Daoy (cell line): ENCODE measurements at regions not wholly inside any gene's neighbourhood (a gene's known extent, or its start where the extent isn't known, plus 50 kb on each side); places are given as distances from the start of the nearest gene placed in this dataset.

Source experiments
- DNase-seq: peaks from one replicate; pipeline ENCODE4 v3.0.0-alpha.2; 2015; ENCODE audit warnings: low read depth

GRCh38 chr20:23231561-23232218, 118.9 kb upstream of the NXT1 start:
- DNase-seq: peak; percentile 49

DNA sequence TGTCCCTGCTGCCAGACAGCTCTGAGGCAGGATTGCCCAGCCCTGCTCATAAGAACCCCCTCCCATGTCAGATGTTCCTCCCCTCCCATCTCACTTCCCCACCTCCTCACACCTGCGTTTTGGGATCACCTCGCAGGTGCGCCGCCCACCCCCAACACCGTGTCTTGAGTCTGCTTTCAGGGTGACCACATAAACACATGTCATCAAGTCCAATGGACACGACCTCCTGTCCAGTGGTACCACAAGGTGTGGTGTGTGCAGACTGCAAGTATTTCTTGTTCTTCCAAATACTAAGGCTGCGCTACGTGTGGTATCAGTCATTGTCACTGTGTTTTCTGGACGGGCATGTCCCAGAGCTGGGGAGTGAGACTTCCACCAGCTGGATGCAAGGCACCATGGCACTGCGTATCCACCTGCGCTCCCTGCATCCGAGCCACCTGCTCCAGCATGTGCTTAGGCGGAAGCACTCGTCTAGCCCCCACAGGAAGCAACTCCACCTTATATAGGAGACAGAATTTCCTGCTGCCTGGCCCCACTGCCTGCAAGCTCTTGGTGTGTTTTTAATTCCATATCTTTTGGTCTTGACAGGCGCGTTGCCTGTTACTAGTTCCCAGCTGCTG, 119.7 kb upstream of the NXT1 start:
- no peak for DNase-seq

DNA sequence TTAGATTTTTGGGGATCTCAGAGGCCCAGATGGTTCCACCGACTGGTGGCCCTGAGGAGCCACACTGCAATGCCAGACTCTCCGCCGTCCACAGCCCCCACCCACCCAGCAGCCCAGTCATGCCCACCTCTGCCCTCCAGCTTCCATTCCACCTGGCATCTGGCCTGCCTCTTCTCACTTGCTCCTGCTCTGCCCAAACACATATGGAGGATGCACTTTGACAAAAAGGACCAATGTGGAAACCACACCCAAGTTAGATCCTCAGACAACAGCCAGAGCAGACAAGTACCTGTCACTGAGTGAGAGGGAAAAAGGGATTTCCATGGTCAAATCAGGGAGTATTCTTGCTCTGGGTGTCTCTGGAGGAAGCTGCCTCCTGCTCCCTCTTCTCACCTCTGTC, 120.6 kb upstream of the NXT1 start:
- DNase-seq: no peak

GRCh38 chr20:23228912-23229311, 121.7 kb upstream of the NXT1 start:
- peak; percentile 75 for DNase-seq

- no peak for DNase-seq
These were observed 122.6 kb upstream of the NXT1 start for GRCh38 chr20:23227976-23228375.

DNA sequence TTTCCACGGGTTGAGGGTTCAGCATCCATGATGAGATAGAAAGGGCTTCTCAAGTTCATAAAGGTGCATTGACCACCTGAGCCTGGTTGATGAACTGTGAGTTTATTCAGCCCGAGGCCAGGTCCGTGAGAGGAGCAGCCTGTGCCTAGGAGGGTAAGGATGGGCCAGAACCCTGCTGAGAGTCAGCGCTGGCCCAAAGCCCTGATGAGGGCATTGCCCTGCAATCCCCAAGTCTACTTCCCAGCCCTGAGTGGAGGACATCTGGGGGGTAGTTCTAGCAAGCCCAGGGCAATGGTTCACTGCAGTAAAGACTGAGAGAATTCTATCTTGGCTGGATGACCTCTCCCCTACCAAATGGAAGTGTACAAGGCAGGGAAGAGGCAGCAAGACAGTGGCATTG, 123.3 kb upstream of the NXT1 start:
- no peak for DNase-seq

- DNase-seq: no peak
These were observed 123.9 kb upstream of the NXT1 start for GRCh38 chr20:23226612-23227265.

- DNase-seq: peak; percentile 40
These were observed 125.1 kb upstream of the NXT1 start for GRCh38 chr20:23225407-23226060.

DNA sequence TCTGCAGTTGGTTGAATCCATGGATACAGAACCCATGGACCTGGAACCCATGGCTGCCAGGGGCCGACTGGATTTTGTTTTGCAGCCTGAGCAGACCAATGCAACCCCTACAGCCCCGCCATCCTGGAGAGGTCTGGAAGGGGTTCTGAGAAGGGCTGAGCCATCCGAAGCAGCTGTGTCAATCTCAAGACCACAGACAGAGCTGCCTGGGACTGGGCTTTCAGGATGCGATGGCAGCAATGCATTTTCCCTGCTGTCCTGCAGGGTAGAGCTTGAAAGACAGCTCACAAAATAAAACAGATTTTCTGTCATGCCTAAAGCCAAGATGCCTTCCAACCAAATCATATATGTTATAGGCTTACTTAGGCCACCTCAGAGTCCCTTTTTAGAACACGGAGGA, 125.8 kb upstream of the NXT1 start:
- no peak for DNase-seq

DNA sequence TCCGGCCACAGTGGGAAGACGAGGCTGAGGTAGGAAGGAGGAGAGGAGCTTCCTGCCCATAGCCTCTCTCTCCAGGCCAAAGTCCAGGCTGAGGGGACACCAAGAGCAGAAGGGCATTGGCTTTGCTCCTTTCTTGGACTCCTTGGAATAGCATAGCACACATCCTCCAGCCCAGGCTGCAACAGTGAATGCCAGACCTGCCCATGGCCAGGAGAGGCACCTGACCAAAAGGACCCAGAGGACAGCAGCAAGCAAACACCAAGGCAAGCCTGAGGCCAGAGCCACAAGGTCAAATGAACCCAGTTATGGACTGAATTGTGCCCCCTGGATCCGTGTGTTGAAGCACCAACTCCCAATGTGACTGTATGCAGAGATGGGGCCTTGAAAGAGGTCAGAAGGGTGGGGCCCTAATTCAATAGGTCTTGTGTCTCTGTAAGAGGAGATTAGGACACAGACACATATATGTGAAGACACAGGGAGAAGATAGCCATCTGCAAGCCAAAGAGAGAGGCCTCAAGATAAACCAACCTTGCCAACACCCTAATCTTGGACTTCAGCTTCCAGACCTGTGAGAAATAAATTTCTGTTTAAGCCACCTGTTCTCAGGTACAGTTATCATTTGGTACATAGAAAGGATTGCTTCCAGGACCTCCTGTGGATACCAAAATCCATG, 126.5 kb upstream of the NXT1 start:
- no peak for DNase-seq

DNA sequence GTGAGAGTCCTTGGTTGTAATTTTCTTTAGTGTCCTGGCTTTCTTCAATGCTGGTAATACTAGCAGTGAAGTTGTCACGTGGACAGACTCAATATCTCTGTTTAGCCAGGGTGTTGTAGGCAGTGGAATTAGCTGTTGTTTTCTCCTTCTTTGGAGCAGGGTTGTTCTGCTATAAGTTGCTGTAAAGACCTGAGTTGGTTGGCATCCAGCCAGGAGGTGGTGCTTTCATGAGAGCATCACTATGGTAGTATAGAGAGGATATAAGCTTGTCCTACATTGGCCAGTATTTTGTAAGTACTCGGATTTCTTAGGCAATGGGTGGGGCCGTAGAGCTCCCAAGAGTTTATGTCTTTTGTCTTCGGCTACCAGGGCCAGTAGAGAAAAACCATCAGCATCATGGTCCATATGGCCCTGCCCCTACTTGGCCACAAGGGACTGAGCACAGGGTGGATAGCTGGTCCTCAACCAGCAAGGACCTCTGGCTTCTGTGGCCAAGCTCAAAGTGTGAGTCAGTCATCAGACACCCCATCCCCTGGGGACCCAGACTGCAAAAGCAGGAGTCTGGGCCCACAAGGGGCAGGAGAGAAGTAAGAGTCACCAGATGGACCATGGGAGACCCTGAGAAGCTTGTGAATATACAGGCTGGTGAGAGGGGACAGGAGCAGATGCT, 127.9 kb upstream of the NXT1 start:
- no peak for DNase-seq

DNA sequence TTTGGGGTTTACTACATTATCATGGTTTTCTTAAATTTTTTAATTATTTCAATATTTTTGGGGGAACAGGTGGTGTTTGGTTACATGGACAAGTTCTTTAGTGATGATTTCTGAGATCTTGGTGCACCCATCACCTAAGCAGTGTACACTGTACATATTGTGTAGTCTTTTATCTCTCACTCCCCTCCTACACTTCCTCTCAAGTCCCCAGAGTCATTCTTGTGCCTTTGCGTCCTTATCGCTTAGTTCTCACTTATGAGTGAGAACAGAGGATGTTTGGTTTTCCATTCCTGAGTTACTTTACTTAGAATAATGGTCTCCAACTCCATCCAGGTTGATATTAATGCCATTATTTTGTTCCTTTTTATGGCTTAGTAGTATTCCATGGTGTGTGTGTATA, 130.9 kb upstream of the CD93 start:
- no peak for DNase-seq

GRCh38 chr20:23215344-23215995, 129.3 kb upstream of the CD93 start:
- DNase-seq: no peak

DNA sequence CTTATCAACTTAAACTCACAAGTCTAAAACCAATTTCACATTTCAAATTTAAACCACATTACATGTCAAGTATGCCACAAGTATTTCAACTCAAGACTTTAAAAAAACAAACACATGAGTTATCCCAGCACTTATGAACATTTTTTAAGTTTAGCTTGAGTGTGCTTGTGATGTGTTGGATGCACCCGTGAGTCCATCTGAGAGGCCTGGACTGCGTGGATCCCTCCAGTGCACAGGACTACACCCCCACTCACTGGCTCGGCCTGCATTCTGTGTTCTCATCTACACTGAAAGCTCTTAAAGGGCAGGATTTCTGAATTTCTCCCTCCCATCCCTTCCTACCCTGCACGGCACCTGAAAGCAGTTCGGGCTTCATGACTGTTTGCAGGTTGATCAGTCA, 128.8 kb upstream of the CD93 start:
- DNase-seq: no peak

DNA sequence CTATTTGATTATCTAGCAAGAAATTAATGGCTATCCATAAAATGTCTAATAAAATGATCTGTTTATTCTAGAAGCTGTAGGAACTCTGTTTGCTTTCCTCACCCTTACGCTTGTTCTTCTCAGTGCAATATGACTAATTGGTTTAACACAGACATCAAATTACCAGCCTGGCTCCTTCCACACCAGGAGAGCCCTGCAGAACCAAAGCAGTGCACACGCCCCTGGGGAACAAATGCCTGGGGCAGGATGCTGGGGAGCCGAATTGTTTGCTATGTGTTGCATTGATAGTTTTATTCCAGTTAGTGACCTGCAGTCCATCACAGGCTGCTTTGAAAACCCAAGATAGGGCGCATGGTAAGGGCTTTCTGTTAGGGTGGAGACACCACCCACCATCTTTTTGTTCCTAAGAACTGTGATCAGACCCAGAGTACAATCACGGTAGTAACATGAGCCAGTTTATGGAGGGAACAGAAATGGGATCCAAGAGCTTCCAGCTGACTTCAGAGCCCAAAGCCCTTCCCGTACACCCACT, 126.4 kb upstream of the CD93 start:
- no peak for DNase-seq

- no peak for DNase-seq
These were observed 125.9 kb upstream of the CD93 start for GRCh38 chr20:23212011-23212410.

DNA sequence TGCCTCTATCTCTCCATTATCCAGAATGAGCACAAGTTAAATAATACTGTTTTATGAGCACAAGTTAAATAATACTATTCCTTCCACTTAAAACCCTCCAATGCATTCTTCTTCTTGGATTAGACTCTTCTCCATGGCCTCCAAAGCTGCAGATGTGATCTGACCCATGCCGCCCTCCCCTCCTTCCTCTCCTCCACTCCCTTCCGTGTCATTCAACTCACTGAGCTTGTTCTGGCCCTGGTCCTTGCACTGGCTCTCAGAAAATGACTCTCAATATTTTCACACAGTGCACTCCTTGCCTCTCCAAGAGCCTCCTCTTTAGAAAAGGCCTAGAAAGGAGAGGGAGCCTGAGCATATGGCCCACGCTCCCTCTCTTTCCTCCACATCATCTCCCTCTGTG, 125.0 kb upstream of the CD93 start:
- no peak for DNase-seq

DNA sequence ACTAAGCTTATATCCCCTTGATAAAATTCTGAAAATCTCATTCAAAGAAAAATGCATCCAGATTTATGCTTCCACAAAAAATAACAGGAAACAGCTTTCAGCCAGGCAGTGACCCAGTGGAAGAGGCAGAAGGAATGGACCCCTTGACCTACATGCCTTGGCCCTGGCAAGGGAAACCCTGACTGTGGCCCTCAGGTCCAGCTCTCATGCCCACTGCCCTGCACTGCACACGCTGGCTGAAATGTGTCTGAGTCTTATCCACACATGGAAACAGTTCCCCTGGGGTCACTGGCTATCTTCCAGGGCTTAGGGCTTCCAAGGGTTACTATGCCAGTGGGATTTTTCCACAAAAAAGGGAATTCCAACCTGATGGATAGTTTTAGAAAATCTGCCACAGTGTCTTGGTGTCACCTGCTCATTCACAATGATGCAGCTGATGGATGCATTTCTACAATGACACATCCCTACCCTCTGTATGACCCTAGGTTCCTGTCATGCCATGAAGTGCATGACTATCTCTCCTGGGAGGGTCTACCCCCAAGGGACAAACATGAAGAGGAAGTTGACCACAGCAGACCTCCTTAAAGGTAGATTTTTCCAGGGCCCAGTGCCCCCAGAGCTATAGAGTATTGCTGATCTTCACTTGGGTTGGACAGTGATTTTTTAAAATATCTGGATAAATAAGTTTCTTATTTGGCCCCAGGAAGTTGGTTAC, 121.9 kb upstream of the CD93 start:
- no peak for DNase-seq

GRCh38 chr20:23206995-23207394, 120.9 kb upstream of the CD93 start:
- no peak for DNase-seq

- DNase-seq: no peak
These were observed 119.9 kb upstream of the CD93 start for GRCh38 chr20:23206061-23206460.
